ENCODE measurements at regions not wholly inside any gene's neighbourhood (a gene's known extent, or its start where the extent isn't known, plus 50 kb on each side); places are given as distances from the start of the nearest gene placed in this dataset.

DNA sequence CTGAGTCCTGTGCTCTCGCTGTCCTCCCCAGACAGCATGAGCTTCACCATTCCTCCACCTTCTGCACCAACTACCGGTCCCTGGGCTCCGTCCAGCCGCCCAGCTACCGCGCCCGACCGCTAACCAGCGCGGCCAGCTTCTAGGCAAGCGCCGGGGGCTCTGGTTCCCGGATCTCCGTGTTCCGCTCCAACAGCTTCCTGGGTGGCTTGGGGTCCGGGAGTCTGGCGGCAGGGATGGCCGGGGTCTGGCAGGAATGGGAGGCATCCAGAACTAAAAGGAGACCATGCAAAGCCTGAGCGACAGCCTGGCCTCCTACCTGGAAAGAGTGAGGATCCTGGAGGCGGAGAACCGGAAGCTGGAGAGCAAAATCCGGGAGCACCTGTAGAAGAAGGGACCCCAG is 613.1 kb upstream of the PTGER4 start:
- FAIRE-seq (no peak), DNase-seq (ENCODE audit: low spot score) (no peak)

DNA sequence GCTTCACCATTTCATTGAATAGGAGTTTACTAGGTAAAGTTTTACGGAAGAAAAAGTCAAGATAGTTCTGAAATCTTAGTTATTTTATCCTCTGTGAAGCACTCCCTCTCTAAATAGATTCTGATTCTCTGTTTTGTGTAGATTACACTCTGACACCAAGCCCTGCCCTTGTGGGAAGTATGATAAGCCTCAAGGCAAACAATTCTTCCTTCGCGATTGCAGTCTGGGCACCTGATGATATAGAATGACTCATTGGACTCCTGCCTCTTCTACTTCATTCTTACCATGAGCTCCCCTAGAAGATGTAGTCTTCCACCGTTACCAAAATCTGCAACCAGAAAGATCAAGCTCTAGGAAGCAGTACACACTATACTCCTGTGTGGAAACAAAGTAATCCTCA is 626.9 kb upstream of the PTGER4 start:
- DNase-seq (ENCODE audit: low spot score) (peak; percentile 45), FAIRE-seq (peak; percentile 68)

DNA sequence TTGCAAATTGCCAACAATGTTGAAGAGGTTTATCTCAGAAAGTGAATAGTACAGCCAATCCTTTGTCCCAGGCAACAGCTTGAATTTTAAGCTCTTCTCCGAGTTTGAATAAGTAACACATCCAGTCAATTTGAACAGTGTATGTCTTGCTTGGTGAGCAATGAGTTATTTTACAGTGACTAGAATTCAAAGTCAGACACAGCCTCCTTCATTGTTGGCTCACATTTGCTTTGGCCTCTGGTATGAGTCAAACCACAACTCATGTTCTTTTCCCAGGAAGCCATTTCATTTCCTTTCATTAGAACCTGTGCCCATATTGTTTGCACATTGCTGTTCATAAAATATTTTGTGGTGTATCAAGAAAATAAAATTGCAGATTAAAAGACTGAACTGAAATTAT is 622.0 kb upstream of the DAB2 start:
- DNase-seq (ENCODE audit: low spot score) = peak; percentile 82
- FAIRE-seq = peak; percentile 96

DNA sequence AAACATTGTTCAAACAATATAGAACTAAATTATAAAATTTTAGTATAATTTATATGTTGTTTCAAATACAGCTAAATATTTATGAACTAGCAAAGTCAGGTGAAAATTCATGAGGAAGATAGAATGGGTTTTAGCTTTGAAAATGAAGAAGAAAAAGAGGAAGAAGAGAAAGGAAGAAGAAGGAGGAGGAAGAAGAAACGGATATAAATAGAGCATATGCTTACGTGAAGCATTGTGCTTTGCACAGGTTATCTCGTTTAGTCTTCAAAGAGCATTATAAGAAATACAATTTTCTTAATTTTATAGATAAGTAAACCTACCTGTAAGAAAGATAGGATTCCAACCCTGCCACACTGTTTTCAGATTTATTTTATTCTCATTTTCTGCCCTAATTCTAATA is 620.6 kb upstream of the DAB2 start:
- peak; percentile 35 for FAIRE-seq

DNA sequence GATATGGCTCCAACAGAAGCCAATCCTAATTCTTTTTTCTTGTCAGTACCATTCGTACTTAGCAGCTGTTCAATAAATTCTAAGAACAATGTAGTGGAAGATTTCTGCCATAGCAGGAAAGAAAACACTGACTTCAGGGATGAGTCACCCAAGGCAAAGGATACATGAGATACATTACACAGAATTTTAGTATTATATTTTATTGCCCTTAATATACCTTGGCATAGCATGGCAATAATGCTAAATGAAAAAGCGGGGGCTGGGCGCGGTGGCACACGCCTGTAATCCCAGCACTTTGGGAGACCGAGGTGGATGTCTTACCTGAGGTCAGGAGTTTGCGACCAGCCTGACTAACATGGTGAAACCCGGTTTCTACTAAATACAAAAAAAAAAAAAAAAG is 619.1 kb upstream of the DAB2 start:
- DNase-seq (ENCODE audit: low spot score) (no peak), FAIRE-seq (no peak)

More for the DNA sequence above, 620.6 kb upstream of the DAB2 start:
- no peak for DNase-seq (ENCODE audit: low spot score)

DNA sequence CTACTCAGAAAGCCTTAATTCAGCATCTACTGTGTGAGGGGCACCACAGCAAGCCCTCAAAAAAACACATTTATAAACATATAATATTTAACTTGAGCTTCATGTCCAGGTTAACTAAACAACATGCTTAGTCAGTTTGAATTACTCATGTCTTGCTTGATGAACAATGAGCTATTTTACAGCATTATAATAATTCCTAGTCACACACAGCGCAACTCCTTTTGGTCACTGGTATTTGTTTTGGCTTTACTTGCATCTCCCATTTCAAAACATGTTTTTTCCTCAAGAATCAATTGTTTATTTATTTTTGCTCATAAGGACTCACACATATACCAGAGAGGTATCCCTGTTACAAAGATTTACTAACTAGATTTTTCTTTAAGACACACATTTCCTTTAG is 616.7 kb upstream of the DAB2 start:
- no peak for DNase-seq (ENCODE audit: low spot score)
- FAIRE-seq = no peak

DNA sequence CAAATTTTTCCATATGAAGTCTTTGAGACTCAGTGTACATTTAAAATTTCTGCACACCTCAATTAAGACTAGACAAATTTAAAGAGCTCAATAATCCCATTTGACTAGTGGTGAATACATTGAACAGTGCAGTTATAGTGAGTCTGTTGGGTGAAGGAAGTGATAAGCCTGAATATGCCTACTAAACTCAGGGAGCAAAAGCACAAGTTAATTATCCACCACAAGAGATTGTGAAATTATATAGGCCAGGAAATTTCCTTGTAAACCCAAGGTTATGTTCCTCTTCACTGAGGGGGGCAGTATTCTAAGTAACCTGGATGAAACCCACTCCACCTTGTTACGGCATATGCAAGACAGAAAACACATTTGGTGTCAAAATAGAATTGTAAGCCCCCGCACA is 612.9 kb upstream of the DAB2 start:
- DNase-seq (ENCODE audit: low spot score) (no peak), FAIRE-seq (no peak)

DNA sequence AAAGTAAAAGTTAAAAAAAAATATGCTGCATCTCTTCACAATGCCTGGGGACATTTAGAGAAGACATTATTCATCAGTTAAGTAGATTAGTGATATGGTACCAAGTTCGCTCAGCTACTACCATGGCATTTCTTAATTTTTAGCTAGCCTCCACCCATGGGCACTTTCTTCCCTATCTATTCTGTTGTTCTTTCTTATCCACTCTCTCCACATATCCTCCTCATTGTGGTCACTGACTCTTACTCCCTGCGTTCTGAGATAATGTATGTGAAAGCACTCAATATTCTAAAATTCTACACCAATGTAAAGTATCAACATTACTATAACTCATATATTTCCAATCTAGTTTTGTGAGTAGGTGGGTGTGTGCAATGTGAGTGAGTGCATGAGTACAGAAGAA is 609.7 kb upstream of the DAB2 start:
- DNase-seq (ENCODE audit: low spot score) (no peak), FAIRE-seq (no peak)

DNA sequence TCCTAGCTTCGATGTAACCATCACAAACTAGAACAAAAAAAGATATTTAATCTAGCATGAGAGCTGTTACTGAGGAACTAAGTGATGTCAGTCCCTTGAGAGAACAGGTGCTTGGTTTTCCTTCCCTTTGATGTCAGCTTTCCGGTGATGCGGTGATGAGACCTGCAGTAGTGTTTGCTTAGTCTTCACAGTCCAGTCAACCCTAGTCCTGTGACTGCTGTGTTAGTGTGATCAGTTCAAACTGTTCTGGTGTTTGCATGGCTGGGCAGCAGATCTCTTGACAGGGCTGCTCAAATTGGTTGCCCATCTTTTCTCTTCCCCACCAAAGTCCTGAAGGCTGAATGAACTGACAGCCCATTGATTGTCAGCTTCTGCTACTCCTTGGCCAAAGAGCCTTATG is 608.6 kb upstream of the DAB2 start:
- FAIRE-seq (no peak), DNase-seq (ENCODE audit: low spot score) (no peak)

DNA sequence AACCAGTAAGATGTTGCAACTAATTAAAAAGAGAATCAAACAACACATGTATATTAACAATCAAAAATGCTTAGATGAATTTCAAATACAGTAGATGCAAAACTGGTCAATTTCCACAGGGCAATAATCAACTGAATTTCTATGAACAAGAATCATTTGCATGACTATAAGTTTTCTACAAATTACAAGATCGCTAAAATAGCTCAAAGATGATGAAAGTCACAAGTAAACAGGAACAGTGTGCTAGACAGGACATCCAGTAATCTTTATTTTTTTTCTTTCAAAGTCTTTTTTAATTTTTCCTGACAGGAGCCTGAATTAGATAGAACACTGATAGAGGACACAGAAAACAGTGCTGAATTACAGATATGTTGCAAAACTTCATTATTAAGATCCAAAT is 608.2 kb upstream of the DAB2 start:
- no peak for DNase-seq (ENCODE audit: low spot score)
- no peak for FAIRE-seq

DNA sequence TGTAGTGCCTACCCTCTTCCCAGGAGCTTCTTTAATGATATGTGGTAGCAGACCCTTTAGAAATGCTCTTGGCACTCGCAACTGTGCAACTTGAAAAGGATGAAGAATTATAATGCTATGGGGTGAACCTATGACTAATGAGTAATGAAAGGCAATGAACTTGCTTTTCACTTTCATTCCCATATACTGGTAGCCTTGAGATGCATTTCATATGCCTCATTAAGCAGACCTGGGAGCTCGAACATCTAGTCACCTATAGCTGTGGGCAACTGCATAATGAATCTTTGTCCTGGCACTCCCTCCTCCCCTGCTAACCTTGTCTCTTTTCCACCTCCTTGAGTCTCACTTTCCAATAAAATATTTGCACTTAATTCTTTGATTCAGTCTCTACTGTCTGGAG is 605.9 kb upstream of the DAB2 start:
- peak; percentile 95 for FAIRE-seq

DNA sequence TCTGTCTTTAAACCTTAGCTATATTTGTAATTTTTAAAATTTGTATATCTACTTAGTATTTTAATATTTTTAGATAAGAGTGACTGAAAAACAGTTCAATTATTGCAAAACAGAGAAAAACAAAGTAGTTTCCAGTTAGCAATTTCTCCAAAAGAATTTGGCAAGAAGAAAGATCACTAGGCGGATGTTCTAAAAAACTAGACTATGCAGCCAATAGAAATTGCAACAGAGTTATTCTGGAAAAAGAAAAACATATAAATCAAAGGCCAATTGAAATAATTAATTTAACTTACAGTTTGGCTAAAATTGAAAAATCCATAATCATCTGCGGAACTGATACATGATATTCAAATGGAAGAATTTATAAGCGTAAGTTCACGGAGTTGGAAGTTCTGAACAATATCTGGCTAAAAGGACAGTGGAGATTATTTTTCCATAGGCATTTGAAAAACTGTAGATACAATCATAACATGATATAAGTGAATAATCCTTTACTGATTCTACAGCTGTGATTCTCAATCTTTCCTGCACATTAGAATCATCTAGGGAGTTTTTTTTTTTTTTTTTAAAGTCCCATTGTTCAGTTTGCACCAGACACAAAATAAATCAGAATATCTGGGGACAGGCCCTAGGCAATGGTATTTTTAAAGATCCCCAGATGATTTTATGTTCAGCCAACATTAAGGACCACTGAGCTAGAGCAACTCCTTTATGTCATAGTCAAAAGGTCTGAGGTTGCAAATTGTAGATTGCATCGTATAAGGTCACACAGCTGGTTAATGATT is 605.1 kb upstream of the DAB2 start:
- FAIRE-seq (peak; percentile 52), DNase-seq (ENCODE audit: low spot score) (no peak)

More for the DNA sequence above, 605.9 kb upstream of the DAB2 start:
- peak; percentile 70 for DNase-seq (ENCODE audit: low spot score)

DNA sequence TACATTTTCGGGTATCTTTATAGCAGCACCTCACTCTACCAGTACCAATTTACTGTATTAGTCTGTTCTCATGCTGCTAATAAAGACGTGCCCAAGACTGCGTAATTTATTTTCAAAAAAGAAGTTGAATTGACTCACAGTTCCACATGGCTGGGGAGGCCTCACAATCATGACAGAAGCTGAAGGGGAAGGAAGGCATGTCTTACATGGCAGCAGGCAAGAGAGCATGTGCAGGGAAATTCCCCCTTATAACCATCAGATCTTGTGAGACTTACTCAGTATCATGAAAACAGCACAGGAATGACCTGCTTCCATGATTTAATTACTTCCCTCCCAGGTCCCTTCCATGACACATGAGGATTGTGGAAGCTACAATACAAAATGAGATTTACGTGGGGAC is 602.6 kb upstream of the DAB2 start:
- FAIRE-seq (no peak), DNase-seq (ENCODE audit: low spot score) (no peak)

DNA sequence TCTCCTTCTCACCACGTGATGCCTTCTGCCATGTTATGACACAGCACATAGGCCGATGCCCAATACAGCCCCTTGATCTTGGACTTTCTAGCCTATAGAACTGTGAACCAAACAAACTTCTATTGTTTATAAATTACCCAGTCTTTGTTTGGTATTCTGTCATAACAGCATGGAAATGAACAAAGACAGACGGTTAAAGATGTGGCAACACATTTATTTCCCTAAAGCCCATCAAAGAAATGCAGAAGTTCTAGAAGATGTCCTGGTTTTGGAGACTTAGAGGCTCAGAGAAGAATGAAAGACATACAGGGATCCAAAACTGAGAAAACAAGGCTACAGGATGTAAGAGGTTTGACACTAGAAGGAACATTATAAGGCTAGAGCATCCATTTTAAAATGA is 600.8 kb upstream of the DAB2 start:
- FAIRE-seq = no peak
- DNase-seq (ENCODE audit: low spot score) = no peak

DNA sequence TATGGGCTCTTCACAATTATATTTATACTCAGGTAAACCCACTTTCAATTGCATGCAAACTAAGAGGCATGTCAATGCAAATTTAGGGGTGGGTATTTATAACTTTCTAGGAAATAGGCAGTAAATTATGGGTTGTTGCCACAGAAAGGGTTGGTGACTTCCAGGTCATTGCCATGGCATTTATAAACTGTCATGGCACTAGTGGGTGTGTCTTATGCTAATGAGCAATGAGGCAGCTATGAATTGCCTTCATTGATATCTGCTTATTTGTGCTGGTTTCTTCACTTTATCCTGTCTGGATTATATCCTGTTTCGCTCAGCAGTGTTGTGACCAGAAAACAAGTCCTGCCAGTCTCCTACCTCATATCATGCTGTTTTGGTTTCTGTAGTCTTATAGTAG is 597.3 kb upstream of the DAB2 start:
- no peak for FAIRE-seq
- DNase-seq (ENCODE audit: low spot score) = no peak

DNA sequence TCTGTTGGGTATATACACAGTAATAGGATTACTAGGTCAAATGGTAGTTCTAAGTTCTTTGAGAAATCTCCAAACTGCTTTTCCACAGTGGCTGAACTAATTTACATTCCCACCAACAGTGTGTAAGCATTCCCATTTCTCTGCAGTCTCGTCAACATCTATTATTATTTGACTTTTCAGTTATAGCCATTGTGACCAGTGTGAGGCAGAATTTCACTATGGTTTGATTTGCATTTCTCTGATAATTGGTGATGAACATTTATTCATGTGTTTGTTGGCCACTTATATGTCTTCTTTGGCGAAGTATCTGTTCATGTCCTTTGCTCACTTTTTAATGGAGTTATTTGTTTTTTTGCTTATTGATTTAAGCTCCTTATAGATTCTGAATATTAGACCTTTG is 596.2 kb upstream of the DAB2 start:
- FAIRE-seq (no peak), DNase-seq (ENCODE audit: low spot score) (no peak)

DNA sequence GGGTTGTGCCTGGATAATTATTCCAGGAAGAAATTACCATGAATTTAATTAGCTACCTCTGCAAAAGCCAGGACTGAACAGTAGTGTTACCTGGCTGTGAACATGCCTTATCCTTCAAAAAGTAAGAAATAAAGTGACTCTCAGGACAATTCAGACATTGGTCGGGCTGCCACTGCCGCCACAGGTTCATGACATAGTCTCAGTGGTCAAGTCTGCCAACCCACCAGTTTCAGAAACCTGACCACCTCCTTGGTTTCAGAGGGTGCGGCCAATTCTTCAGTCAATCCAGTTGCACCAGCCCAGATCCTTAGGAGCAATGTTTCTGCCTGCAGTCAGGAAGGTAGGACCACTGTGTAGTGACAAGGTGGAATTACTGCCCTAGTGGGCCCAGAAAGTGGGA is 593.1 kb upstream of the DAB2 start:
- FAIRE-seq (no peak), DNase-seq (ENCODE audit: low spot score) (no peak)

DNA sequence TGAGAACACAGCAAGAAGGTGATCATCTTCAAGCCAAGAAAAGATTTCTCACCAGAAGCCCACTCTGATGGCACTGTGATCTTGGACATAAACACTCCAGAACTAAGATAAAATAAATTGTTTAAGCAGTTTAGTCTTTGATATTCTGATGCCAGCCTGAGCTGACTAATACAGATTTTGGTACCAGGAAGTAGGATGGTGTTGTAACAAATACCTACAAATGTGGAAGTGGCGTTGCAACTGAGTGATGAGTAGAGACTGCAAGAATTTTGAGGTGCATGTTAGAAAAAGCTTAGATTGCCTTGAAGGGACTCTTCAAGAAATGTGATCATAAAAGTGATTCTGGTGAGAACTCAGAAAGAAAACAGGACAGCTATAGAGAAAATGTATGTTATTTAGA is 592.4 kb upstream of the DAB2 start:
- DNase-seq (ENCODE audit: low spot score) (no peak), FAIRE-seq (no peak)

DNA sequence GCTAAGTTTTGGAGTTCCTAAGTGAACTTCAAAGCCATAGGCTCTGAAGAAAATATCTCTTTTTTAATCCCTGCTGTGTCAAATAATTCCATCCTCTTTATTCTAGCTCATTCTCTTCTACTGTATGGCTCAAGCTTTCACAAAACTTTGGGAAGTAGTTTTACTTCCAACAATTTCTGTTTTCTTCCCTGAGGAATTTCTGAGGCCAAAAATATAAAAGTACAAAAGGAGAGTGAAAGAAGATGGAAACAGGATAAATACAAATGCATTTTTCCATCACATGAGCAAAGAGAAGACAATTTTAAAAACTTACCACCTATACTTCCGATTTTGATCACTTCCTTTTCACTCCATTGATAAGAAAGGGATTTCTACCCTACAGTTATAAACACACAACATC is 585.7 kb upstream of the DAB2 start:
- DNase-seq (ENCODE audit: low spot score) (no peak), FAIRE-seq (no peak)

DNA sequence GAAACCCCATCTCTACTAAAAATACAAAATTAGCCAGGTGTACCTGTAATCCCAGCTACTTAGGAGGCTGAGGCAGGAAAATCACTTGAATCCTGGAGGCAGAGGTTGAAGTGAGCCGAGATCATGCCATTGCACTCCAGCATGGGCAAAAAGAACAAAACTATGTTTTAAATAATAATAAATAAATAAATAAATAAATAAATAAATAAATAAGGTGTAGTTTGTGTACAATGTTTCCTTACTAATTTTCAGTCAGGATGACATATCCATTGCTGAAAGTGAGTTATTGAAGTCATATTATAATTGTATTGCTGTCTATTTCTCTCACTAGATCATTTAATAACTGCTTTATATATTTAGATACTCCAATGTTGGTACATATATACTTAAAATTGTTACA is 581.5 kb upstream of the DAB2 start:
- DNase-seq (ENCODE audit: low spot score) = no peak
- no peak for FAIRE-seq

DNA sequence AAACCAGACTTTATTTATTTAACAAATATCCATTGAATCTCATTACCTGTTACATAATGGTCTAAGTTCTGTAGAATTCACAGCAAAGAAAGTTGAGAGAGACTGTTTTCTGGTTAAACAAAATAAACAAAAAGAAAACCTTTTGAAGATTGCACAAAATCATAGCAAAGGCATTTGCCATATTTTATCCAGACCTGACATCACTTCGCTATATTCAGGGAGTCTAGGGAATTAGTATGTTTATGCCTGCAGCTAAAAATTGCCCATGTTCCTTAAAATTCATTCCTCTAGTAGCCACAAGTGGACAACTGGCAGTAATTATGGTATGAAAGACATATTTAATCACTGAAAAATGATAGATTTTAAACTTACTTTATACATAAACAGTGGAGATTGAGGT is 577.0 kb upstream of the DAB2 start:
- FAIRE-seq = no peak
- DNase-seq (ENCODE audit: low spot score) = no peak

DNA sequence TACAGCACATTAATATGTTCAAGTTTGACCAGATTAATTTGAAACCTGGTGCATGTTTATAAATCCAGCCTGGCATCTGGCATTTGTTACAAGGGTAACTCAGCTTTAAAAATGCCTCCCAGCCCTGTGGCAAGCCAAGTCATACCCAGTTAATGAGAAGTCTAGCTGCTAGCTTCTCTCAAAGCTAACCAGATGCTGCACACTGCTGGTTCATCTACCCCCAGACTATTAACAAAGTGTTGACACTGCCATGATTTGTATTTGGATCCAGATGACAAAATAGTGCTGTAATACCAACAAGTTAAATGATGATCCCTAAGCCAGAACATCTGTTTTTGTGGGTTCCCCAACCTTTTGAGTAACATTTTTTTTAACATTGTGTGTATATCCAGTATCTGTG is 573.7 kb upstream of the DAB2 start:
- no peak for DNase-seq (ENCODE audit: low spot score)

DNA sequence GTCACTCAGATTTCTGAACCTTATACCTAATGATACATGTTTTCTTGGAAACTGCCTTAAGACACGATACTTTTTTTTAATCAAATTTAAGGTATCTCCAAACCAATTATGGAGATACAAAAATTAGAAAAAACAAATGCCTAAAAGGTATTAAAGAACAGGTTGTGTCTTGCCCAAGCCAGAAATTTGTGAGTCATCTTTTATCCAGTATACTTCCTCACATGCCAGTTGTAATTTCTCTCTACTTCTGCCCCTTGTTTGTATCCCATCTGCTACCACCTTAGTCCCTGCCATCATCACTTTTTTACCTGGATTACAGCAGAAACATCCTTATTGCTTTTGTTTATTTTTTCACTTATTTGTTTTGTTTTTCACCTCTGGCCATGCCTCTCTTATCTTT is 571.2 kb upstream of the DAB2 start:
- FAIRE-seq (no peak), DNase-seq (ENCODE audit: low spot score) (no peak)

More for the DNA sequence above, 573.7 kb upstream of the DAB2 start:
- no peak for FAIRE-seq

All from RCC 7860 (cell line).